Activated T-cell treated with anti-CD3 and anti-CD28 coated beads, Interleukin-2, amount 50 U/mL, for 1 hour (primary cell): ENCODE measurements at regions not wholly inside any gene's neighbourhood (a gene's known extent, or its start where the extent isn't known, plus 50 kb on each side); places are given as distances from the start of the nearest gene placed in this dataset.

Source experiments
- DNase-seq: peaks from one replicate; pipeline ENCODE4 v3.0.0-alpha.2; 2020

DNA sequence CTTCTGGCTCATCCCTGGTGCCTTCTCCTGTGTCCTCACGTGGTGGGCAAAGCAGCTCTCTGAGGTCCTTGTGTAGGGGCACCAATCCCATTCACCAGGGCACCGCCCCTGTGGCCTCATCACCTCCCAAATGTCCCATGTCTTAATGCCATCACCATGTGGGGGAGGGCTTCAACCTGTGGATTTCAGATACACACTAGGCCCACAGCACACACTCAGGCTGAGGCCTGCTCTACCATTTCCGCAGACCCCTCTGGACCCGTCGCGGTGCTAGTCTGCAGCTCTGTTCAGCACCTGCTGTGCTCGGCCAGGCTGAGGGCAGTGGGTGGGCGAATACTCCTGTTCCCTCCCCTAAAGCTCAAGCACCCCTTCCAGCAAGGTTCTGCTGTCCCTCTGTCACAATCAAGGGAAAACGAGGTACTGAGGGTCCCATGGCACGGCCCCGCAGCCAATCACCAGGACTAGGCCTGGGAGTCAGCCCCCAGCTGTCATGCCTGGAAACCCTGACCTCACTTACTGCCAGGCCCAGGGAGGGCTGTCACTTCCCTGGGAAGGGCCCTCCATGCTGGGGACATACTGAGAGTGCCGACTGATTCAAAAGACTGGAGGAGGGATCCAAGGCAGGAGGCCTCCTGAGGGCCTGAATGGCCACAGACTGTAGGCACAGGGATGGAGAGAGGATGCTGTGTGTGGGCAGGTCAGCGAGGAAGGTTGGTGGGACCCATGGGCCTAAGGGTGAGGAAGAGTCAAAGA is 123.8 kb upstream of the RET start:
- no peak for DNase-seq

DNA sequence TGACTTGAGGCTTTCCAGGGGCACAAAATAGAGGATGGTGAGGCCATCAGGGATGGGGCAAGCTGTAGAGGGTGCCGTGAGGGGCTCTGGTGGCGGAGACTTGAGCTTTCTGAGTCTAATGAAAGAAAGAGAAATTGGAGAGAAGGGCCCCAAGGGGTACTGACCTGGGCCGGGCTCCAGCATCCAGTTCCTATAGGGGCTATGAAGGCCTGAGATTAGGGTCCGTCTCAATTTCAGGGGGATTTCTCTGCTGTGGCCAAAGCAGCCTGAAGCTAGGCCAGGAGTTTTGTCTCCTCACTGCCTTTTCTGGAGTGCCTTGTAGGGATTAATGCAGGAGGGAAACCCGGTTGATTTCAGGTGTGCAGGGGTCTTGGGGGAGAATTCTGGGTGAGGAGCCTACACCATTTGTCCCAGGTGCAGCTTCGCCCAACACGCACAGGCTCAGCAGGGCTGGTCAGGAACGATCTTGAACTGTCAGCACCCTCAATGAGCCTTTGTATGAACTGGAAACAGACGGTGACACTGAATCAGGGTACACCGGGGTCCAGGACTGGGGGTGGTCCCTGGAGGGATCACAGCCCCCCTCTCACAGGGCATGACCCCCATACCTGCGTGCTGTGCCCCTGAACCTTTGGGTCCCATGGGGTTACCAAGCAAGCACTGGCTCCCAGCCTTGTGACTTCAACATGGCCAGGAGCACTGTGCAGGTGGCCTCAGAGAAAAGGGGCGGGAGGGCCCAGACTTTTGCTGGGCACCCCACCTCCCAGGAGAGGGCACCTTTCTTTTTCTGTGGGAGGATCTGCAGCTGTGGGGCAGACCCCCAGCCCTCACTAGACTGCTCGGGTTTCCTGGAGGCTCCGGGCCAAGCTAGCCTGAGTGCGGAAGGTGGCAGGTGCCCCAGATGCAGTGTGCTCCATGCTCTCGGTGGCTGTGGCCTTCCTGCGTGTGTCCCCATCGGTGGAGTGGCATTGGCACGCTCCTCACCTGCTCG is 122.9 kb upstream of the RET start:
- no peak for DNase-seq

DNA sequence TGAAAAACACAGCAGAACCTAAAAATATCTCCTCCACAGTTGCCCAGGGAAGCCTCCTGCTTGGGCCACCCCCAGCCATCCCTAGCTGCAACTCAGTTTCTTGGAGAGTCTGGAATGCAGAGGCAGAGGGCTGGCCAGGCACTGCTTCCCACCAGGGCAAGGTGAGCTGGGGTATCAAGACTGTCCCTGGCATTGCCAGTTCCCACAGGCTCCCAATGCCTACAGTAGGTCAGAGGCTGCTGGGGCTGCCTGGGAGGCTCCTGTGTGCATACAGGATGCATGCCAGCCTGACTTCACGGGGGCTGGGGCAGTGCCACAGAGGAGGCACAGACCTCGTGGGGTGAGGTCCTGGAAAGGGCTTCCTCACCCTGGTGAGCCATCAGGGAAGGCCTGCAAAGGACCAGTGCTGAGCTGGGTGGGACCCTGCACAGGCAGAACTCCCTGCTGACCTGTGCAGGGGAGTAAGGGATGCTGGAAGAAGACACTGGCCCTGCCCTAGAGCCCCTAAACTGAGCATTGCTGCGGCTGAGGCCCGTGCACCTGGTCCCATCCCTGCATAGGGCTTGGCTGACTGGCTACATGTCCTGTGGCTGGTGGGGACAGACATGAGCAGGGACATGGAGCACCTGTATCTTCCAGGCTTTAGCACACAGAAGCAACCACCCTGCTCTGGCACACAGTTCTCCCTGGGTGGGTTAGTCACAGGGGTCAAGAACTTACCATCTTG is 121.9 kb upstream of the RET start:
- no peak for DNase-seq

DNA sequence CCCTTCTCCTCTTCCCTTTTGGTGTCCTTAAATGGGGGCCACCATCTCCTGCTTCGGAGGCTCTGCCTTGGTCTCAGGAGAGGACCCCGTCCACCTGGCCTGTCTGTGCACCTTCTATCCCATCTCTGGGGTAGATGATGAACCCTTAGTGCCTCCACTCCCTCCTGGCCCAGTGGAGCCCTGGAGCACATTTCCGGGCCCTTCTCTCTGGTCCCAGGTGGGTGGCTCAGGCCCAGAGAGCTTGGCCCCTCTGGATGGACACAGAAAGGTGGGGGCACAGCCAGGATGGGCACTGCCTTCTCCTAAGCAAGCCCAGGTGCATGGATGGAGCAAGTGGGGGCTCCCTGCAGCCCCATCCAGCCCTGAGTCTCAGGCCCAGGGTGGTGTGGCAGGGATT is 121.4 kb upstream of the RET start:
- no peak for DNase-seq

DNA sequence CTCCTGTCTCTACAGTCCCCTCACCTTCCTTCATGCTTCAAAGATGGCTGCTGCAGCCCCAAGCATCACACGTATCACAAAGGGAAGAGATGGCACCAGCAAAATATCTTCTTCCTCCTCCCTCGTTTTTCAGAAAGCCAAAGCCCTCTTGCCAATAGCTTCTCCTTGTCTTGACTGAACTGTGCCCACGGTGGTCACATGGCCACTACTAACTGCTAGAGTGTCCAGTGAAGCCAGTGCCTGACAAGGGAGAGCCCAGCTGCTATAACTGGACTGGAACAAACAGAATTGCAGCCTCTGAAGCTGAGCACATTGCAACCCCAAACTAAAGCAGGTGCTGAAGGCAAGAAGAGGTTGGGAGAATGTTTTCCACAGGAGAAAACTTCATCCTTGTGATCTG is 120.8 kb upstream of the RET start:
- DNase-seq = no peak

DNA sequence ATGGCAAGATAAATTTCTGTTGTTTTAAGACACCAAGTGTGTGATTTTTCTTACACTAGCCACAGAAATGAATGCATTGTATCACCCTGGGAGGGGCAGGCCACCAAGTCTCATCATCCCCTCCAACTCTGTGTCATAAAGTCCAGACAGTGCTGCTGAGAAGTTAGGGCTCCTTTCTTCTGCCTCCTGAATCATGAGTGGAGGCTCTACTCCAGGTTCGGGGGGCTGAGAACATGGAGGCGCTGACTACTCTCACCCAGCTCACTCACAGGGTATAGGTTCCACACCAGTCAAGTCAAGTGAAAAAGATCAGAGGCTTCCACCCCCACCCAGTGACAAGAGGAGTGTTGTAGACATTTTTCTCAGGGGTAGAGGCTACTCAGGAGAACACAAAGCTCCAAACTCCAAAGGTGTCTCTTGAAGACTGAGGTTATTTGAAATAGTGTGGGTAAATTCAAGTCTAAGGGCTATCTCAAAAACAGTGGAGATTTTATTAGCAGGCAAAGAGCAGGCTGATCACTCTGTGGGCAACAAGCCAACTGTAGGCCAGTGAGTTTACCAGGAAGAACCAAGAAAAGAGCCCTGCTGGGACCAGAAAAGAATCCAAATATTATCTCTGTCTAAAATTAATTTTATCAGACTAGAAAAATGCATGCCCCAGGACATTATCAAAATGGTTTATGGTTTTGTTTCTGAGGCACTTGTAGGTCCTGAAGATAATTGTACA is 118.6 kb upstream of the RET start:
- no peak for DNase-seq

DNA sequence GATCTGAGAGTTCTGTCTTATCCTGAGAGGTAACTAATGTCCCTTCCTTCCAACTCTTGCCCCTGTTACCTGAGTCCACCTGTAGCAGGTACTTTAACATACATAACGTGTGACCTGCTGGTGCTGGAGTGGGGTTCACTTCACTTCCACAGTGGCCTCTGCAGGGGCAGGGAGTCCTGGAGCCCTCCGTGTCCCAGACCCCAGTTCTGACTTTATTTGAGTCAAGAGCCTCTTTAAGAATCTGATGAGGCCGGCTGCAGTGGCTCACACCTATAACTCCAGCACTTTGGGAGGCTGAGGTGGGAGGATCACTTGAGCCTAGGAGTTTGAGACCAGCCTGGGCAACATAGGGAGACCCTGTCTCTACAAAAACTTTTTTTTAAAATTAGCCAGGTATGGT is 117.0 kb upstream of the RET start:
- DNase-seq = no peak

DNA sequence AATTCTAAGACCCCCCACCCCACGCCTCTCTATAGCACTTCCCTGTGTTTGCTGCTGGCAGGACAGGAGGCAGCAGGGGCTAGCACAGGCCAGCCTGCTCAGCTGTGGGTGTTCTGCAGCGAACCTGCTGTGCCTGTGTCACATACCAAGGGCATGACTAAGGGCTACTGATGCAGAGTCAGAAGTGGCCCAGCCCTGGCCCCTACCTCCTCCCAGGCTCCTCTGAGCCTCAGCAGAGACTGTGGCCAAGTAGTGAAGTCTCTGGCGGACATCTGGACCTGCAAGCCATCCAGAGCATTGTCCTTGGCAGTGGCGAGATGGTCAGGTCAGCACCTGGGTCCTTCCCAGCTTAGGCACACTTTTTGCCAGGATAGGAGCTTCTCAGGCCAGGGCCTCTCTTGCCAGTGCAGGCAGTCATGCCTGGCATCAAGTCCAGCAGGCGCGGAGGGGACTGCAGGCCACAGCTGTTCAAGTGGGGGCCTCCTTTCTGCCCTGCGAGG is 116.3 kb upstream of the RET start:
- DNase-seq = no peak

DNA sequence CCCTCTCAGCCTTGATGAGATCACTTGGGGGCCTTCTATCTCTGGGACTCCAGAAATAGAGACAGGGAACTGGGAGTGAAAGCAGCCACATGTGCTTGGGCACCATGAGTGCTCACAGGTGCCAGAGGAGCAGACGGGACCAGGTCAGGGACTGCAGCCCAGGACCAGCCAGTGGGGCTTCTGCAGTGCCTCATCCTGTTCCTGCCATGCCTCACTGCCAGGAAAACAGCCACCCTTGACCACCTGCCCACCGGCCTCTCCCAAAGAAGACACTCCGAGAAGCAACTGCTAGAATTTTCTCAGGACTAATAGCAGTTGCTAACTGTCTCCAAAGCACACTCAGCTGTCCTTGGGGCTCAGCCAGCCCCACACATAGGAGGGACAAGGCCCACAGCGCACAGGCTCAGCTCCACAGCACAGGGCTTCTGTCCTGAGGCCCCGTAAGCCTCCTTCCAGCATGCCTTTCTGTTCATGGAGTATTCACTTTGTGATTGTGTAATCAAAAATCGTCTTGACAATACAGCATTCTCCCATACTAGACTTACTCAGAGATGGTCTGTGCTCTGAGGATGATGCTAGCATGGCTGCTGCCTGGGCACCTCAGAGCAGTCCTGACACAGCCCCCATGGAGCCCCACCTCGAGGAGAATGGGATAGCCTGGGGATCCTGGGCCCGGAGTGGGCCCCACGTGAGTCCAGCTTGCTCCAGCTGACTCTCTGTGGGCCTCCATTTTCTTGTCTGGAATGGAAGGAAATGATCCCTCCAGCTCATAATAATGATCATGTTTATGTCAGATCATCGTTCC is 115.7 kb upstream of the RET start:
- no peak for DNase-seq

DNA sequence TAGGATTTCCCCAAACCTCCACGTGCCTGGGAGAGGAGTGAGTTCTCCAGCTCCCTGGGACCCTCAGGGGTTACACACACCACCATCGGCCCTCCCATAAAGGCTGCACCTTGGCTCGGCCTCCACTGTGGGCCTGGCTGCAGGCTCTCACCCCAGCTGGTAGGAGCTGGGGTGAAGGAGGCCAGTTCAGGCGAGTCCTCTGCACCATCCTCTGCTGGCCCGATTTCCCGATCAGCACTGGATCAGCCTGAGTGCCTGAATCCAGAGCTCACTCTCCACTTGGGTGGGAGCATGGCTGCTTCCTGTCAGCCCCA is 115.1 kb upstream of the RET start:
- no peak for DNase-seq

DNA sequence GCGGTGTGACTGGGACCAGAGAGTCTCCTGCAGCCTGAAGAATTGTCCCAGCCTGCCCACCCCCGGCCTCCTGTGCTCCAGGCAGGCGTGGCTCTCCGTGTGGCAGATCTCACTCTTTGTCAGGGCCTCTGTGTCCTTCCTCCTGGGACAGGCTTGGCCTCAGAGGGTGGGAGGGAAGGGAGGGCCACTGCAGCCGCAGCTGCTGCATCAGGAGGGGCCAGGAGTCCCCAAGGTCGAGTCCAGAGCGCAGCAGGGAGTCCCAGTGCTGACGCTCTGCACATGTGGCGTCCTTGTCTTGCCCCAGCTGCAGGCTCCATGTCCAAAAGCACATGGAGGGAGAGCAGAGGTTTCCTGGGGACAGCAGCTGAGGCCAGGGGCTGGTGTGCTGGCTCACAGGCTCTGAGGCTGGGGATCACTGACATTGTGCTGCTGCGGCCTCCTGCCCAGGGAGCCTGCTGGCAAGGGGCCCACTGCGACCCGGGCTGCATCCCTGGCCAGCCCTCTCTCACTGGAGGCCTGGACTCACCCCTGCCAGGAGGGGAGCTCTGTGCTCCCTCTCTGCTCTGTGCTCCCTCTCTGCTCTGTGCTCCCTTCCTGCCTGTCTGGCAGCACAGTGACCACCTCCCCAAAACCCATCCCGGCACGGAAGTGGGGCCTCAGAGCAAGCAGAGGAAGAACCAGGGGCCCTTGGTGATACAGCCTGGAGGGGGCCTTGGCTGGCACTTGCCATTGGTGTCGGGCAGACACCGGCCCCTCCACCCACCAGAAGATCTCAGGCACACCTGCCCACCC is 114.6 kb upstream of the RET start:
- DNase-seq = no peak

DNA sequence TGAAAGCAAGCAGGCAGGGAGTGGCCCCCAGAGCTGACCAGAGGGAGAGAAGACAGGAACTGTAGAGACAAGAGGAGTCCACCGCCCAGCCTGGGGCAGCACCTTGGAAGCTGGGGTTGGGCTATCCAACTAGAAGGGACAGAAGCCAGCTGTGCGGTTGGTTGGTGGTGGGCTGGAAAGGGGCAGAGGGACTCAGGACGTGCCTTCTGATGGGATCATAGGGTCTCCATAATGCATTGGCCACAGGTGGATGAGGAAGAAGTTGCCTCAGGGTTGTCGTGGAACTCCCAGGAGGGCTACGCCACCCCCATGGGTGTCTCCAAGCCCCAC is 114.0 kb upstream of the RET start:
- no peak for DNase-seq

DNA sequence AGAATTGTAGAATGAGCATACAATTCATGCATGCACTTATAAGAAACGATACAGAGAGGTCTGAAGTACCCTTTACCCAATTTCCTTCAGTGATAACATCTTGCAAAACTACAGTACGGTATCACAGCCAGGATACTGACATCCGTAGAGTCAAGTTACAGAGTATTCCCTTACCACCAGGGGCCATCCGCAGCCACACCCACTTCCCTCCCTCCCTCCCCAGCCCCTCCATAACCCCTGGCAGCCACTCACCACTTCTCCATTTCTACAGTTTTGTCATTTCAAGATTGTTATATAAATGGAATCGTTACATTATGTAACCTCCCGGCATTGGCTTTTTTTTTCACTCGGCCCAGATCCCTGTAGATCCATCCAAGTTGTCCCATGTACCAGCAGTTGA is 113.6 kb upstream of the RET start:
- no peak for DNase-seq

DNA sequence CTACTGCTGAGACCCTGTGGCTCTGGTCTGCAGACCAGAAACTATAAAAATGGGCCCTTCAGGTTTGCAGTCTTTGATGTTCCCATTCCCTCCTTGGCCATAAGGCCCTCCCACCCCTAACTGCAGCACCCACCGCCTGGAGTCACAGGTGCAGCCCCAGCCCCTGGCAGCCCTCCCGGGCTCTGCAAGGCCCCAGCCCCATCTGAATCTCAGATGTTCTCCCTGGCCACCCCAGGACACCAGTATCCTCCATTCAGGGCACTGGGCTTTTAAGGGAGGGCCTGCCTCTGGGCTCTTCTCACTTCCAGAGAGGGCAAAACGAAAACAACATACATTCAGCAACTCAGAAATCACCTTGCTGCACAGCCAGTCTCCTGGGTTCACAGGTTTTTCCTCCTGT is 107.7 kb upstream of the RET start:
- no peak for DNase-seq

DNA sequence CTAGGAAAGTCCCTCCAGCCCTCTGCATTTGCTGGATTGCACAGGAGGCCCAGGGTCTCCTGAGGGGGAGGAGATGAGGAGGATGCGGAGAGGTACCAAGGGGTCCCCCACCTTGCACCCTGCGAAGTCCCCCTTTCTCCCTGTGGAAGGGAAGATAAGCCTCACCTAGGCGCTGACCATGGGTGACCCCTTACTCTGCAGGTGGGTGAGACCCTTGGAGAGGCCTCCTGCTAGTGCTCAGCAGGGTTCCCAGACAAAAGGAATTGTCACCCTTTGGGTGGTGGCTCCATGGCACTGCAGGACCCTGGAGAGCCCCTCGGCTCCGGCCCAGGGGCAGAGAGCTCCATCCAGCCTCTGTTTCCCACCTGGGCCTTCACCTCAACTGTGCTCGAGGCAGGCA is 107.0 kb upstream of the RET start:
- no peak for DNase-seq

DNA sequence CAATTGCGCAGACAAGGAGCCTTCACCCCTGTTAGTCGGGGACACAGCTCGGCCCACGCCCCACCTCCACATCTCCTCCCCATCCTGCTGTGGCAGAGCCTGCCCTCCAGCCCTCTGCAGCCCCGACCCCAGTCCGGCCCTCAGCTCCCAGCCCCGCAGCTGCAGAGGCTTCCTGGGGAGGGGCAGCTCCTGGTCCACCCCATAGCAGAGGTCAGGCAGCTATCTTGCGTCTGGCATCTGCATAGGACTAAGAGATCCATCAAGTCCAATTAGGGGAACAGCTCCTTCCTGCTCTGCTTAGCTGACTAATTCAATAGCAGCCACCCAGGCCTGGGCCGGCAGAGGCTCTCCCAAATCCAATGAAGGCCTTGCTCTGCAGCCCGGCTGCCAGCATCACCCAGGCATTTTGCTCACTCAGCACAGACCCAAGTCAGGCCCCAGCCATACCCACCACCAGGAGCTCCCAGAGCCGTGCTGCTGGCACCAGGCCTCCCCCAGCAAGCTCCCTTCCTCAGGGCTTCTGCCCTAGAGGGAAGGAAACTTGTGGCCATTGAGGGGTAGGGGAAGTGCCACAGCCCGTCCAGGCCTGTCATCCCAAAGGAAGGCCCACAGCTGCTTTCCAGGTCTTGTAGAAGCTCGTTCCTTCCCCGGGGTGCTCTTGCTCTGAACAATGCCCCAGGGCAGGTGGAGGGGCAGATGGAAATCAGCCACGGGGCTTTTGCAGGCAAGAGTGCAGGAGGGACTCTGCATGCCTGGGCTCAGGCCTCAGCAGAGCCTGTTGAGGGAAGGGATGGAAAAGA is 106.2 kb upstream of the RET start:
- DNase-seq = no peak

DNA sequence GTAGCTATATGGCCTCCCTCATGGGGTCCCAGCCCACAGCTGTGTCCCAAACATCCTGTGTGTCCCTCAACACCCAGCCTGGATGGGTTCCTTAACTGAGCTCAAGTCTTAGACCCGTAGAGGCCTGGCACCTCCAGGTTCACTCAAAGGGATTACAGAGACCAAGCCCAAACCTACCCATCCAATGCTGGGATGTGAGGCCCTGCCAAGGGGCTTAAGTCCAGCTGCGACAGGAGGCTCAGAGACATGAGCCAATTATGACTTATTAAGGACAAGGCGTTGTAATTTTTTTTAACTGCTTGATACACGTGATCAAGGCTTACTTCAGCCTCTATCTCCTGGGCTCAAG is 105.6 kb upstream of the RET start:
- DNase-seq = no peak

DNA sequence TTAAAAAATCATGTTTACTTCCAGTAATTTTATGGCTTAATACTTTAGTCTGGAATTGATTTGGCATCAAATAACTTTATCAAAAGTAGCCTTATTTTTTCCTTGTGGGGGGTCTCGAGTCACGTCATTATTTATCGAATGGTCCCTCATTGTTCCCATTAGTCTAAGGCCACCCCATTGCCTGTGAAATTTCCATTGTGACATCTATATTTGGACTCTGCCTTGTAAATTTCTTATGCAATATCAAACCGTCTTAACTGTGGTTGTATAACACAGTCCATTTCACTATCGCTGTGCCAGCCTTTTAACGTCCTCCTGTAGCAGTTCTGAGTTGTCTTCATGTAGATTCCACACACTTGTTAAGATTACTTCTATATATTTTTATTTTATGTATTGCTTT is 103.9 kb upstream of the RET start:
- DNase-seq = no peak

DNA sequence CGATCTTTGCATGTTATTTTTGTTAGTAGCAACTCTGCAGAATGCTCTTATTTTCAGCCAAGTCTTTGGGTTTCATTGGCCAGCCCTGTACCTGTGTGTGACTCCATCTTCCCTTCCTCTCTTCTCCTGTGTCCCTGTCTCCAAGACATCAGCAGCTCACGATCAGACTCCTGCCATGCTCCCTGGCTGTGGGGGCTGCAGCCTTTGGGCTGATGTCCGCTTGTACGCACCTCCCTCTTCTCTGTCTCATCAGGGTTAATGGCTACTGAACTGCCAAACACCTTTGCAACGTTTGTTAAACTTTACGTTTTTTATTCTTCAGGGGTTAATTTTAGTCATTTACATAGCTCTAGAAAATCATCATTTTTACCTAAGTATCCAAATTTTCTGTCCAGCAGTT is 103.5 kb upstream of the RET start:
- DNase-seq = no peak

DNA sequence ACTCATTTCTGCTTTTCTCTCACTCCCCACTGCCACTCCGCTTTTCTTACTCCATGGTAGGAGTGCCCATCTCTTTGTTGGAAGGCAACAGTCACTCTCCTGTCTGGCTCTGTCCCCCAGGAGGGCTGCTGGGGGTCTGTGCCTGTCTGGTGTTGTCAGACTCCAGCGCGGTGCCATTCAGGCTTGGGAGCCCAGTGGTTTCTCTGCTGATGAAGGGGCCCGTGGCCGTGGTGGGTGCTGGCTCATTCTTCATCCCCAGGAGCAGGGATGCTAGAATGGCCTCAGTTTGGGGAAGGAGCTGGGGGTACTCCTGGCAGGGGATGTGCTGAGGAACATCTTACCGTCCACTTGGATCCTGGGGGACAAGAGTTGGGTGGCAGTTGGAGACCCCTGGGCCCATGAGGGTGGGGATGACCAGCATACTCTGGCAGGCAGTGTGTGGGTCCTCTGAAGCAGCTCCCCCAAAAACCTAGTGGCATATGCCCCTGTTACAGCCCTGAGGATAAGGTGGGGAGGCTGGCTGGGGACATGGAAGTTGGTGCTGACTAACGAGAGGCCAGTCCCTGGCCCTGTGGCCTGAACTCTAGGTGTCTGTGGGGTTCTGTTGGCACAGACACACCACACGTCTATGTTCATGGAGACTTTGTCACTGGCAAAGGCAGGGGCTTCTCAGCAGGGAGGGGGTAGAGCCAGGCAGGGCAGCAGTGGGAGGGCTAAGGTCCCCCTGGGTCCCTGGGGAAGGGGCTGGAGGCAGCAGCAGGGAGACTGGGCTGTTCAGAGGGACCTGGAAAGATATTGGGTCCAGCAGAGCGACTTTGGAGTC is 102.8 kb upstream of the RET start:
- peak; percentile 8 for DNase-seq
